Brain microvascular endothelial cell (primary cell): ENCODE measurements at regions not wholly inside any gene's neighbourhood (a gene's known extent, or its start where the extent isn't known, plus 50 kb on each side); places are given as distances from the start of the nearest gene placed in this dataset.

ENCODE experiments used
- DNase-seq: peaks from one replicate; pipeline ENCODE4 v3.0.0-alpha.2; 2020
- H3K27ac ChIP-seq: fragments of 250-450 bp; sonication (Bioruptor Pico); 2 replicates; pipeline ENCODE4 v1.5.1; 2020; ENCODE audit warnings: mild to moderate bottlenecking, moderate library complexity
- H3K27me3 ChIP-seq: fragments of 250-450 bp; sonication (Bioruptor Pico); replicated peaks from 2 replicates; pipeline ENCODE4 v1.5.1; 2020; ENCODE audit warnings: mild to moderate bottlenecking
- H3K36me3 ChIP-seq: fragments of 250-450 bp; sonication (Bioruptor Pico); replicated peaks from 2 replicates; pipeline ENCODE4 v1.5.1; 2020; ENCODE audit warnings: mild to moderate bottlenecking
- H3K4me3 ChIP-seq: 2 replicates; pipeline ENCODE4 v1.5.1; 2011; ENCODE audit warnings: low read depth, mild to moderate bottlenecking, control low read depth, low read length, moderate library complexity
- CTCF ChIP-seq: IDR thresholded peaks from 2 replicates; pipeline ENCODE4 v1.5.1; 2011; ENCODE audit warnings: low read depth, mild to moderate bottlenecking, moderate library complexity, low read length, control low read depth, inconsistent platforms; ENCODE audit errors: missing control alignments
- in situ Hi-C: cut with HindIII; loops from 2 replicates; pipeline ENCODE4 v1.10.0; 2017; ENCODE audit warnings: low sequenced_read_pairs, low pct_ligation_motif_present

GRCh38 chr5:36414869-36415282 is 113.2 kb upstream of the RANBP3L start:
- TF ChIP-seq CTCF: no peak
- Histone ChIP-seq H3K27me3 (no peaks in the 10 kb centered on the region), H3K4me3 (no peak overlapping the region), H3K27ac (no peak overlapping the region), H3K36me3 (no peaks in the 10 kb centered on the region)
- no peak for DNase-seq
- in situ Hi-C loops: no loop called here

GRCh38 chr5:36416605-36417004 is 114.9 kb upstream of the RANBP3L start:
- Histone ChIP-seq H3K27me3 (no peaks in the 10 kb centered on the region), H3K27ac (no peak overlapping the region), H3K4me3 (no peak overlapping the region), H3K36me3 (no peaks in the 10 kb centered on the region)
- no peak for TF ChIP-seq CTCF
- in situ Hi-C loops: no loop called here
- DNase-seq: no peak

- TF ChIP-seq CTCF: no peak
- Histone ChIP-seq H3K4me3 (no peak overlapping the region), H3K36me3 (no peaks in the 10 kb centered on the region), H3K27ac (no peak overlapping the region), H3K27me3 (no peaks in the 10 kb centered on the region)
- DNase-seq: no peak
- in situ Hi-C loops: no loop called here
These were observed 115.5 kb upstream of the RANBP3L start for GRCh38 chr5:36417221-36417620.

- Histone ChIP-seq H3K36me3 (no peaks in the 10 kb centered on the region), H3K27me3 (no peaks in the 10 kb centered on the region), H3K27ac (no peak overlapping the region), H3K4me3 (no peak overlapping the region)
- DNase-seq: no peak
- in situ Hi-C loops: no loop called here
- TF ChIP-seq CTCF: no peak
These were observed 116.0 kb upstream of the RANBP3L start for GRCh38 chr5:36417668-36418067.

GRCh38 chr5:36418152-36418979 is 116.7 kb upstream of the RANBP3L start:
- in situ Hi-C loops: no loop called here
- no peak overlapping the region for H3K27ac ChIP-seq
- no peak for TF ChIP-seq CTCF
- no peak overlapping the region for H3K4me3 ChIP-seq
- no peaks in the 10 kb centered on the region for H3K27me3 ChIP-seq
- no peaks in the 10 kb centered on the region for H3K36me3 ChIP-seq
- DNase-seq: no peak

- Histone ChIP-seq H3K27me3 (peaks cover 2% of the 10 kb centered on the region), H3K4me3 (no peak overlapping the region), H3K36me3 (no peaks in the 10 kb centered on the region), H3K27ac (no peak overlapping the region)
- TF ChIP-seq CTCF: no peak
- in situ Hi-C loops: no loop called here
- no peak for DNase-seq
These were observed 119.6 kb upstream of the RANBP3L start for GRCh38 chr5:36421256-36421655.
